ENCODE measurements at regions not wholly inside any gene's neighbourhood (a gene's known extent, or its start where the extent isn't known, plus 50 kb on each side); places are given as distances from the start of the nearest gene placed in this dataset.

- Histone ChIP-seq H3K4me3 (no peak overlapping the region), H3K27ac (peak overlapping the region; percentile 75 to 90), H3K36me3 (no peaks in the 10 kb centered on the region), H3K27me3 (no peaks in the 10 kb centered on the region), H3K9me3 (no peaks in the 10 kb centered on the region), H3K4me1 (peaks cover 0 to 8% of the 10 kb centered on the region in 2 donors)
- TF ChIP-seq POLR2AphosphoS5 (IDR thresholded peaks at IDR 0.05) = no peak
- TF ChIP-seq POLR2A (IDR thresholded peaks at IDR 0.05) = no peak
- TF ChIP-seq, protein P1, sequence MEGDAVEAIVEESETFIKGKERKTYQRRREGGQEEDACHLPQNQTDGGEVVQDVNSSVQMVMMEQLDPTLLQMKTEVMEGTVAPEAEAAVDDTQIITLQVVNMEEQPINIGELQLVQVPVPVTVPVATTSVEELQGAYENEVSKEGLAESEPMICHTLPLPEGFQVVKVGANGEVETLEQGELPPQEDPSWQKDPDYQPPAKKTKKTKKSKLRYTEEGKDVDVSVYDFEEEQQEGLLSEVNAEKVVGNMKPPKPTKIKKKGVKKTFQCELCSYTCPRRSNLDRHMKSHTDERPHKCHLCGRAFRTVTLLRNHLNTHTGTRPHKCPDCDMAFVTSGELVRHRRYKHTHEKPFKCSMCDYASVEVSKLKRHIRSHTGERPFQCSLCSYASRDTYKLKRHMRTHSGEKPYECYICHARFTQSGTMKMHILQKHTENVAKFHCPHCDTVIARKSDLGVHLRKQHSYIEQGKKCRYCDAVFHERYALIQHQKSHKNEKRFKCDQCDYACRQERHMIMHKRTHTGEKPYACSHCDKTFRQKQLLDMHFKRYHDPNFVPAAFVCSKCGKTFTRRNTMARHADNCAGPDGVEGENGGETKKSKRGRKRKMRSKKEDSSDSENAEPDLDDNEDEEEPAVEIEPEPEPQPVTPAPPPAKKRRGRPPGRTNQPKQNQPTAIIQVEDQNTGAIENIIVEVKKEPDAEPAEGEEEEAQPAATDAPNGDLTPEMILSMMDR (IDR thresholded peaks at IDR 0.05) = no peak
- DNase-seq (ENCODE audit: low spot score in 2 of 2) = no peak
- intact Hi-C loops (cut with DNase I; ENCODE audit: low total_unique reads) = no loop called here
Measured at GRCh38 chr11:130580891-130581492, 132.5 kb downstream of the ADAMTS15 start.

GRCh38 chr11:130581646-130582045, 133.2 kb downstream of the ADAMTS15 start:
- intact Hi-C loops (cut with DNase I; ENCODE audit: low total_unique reads) = no loop called here
- no peaks in the 10 kb centered on the region for H3K27me3 ChIP-seq
- peaks cover 0 to 8% of the 10 kb centered on the region in 2 donors for H3K4me1 ChIP-seq
- no peak for DNase-seq (ENCODE audit: low spot score in 2 of 2)
- H3K9me3 ChIP-seq = no peaks in the 10 kb centered on the region
- peak overlapping the region; percentile 75 to 90 for H3K27ac ChIP-seq
- H3K36me3 ChIP-seq = no peaks in the 10 kb centered on the region
- H3K4me3 ChIP-seq = no peak overlapping the region
- TF ChIP-seq, protein P1 (IDR thresholded peaks at IDR 0.05) = no peak
- TF ChIP-seq POLR2A (IDR thresholded peaks at IDR 0.05) = no peak
- no peak for TF ChIP-seq POLR2AphosphoS5 (IDR thresholded peaks at IDR 0.05)

DNA sequence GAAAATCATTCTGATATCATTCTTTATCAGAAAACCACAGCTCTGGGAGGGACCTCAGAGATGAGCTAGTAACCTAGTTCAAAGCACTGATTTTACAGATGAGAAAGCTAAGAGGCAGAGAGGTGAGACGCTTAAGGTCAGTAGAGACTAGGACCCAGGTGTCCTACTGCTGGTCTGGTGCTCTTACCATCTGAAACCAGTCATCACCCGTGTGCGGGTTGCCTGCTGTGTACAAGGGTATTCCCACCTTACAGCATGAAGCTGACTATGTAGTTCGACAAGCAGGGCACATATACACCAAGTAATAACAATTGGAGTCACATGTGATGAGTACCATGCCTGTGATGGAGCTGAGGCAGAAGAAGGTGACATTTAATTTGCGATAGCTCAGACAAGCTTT, 133.7 kb downstream of the ADAMTS15 start:
- peaks cover 0 to 2% of the 10 kb centered on the region in 2 donors for H3K9me3 ChIP-seq
- H3K4me1 ChIP-seq = peaks cover 0 to 8% of the 10 kb centered on the region in 2 donors
- TF ChIP-seq POLR2A (IDR thresholded peaks at IDR 0.05) (no peak), POLR2AphosphoS5 (IDR thresholded peaks at IDR 0.05) (no peak)
- TF ChIP-seq, protein P1 (IDR thresholded peaks at IDR 0.05) = no peak
- H3K27me3 ChIP-seq = no peaks in the 10 kb centered on the region
- DNase-seq (ENCODE audit: low spot score in 2 of 2) = no peak
- no peaks in the 10 kb centered on the region for H3K36me3 ChIP-seq
- no peak overlapping the region for H3K4me3 ChIP-seq
- H3K27ac ChIP-seq = peak overlapping the region; percentile 75 to 90
- intact Hi-C loops (cut with DNase I; ENCODE audit: low total_unique reads) = no loop called here

DNA sequence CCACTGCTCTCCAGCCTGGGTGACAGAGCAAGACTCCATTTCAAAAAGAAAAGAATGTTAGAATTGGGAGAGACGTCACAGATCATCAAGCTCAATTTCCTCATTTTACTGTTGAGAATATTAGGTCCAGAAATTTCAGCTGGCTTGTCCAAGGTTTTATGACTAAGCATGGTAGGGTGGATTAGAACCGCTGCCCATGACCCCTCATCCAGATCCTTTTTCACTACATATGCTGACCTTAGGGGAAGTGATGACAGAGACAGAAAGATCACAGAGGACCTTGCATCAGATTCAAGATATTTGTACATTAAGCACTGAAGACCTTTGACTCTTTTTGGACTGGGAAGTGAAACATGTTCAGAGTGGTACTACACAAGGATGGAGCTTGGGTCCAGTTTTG, 134.5 kb downstream of the ADAMTS15 start:
- DNase-seq (ENCODE audit: low spot score in 2 of 2) = no peak
- intact Hi-C loops (cut with DNase I; ENCODE audit: low total_unique reads) = no loop called here
- Histone ChIP-seq H3K4me3 (no peak overlapping the region), H3K9me3 (peaks cover 0 to 5% of the 10 kb centered on the region in 2 donors), H3K36me3 (no peaks in the 10 kb centered on the region), H3K4me1 (peaks cover 0 to 8% of the 10 kb centered on the region in 2 donors), H3K27me3 (no peaks in the 10 kb centered on the region), H3K27ac (peak overlapping the region in 1 of 2 donors; percentile 2)
- TF ChIP-seq POLR2A (IDR thresholded peaks at IDR 0.05) (no peak), POLR2AphosphoS5 (IDR thresholded peaks at IDR 0.05) (no peak)
- TF ChIP-seq, protein P1 (IDR thresholded peaks at IDR 0.05) = no peak

- Histone ChIP-seq H3K4me1 (peaks cover 0 to 8% of the 10 kb centered on the region in 2 donors), H3K27me3 (no peaks in the 10 kb centered on the region), H3K4me3 (no peak overlapping the region), H3K36me3 (no peaks in the 10 kb centered on the region), H3K27ac (peak overlapping the region in 1 of 2 donors; percentile 32), H3K9me3 (peaks cover 0 to 5% of the 10 kb centered on the region in 2 donors)
- TF ChIP-seq POLR2A (IDR thresholded peaks at IDR 0.05) (no peak), POLR2AphosphoS5 (IDR thresholded peaks at IDR 0.05) (no peak)
- TF ChIP-seq, protein P1 (IDR thresholded peaks at IDR 0.05) = no peak
- intact Hi-C loops (cut with DNase I; ENCODE audit: low total_unique reads) = no loop called here
- no peak for DNase-seq (ENCODE audit: low spot score in 2 of 2)
Measured at GRCh38 chr11:130583801-130584211, 135.4 kb downstream of the ADAMTS15 start.
